Left renal cortex interstitium (tissue), 4 donors: ENCODE measurements at regions not wholly inside any gene's neighbourhood (a gene's known extent, or its start where the extent isn't known, plus 50 kb on each side); places are given as distances from the start of the nearest gene placed in this dataset.

ENCODE experiments used
- DNase-seq, 4 donors: peaks; one replicate each; pipeline ENCODE4 v3.0.0-alpha.2; 2013; ENCODE audit warnings: low read depth in 4 of 4, low spot score in 2 of 4, missing footprints in 1 of 4

DNA sequence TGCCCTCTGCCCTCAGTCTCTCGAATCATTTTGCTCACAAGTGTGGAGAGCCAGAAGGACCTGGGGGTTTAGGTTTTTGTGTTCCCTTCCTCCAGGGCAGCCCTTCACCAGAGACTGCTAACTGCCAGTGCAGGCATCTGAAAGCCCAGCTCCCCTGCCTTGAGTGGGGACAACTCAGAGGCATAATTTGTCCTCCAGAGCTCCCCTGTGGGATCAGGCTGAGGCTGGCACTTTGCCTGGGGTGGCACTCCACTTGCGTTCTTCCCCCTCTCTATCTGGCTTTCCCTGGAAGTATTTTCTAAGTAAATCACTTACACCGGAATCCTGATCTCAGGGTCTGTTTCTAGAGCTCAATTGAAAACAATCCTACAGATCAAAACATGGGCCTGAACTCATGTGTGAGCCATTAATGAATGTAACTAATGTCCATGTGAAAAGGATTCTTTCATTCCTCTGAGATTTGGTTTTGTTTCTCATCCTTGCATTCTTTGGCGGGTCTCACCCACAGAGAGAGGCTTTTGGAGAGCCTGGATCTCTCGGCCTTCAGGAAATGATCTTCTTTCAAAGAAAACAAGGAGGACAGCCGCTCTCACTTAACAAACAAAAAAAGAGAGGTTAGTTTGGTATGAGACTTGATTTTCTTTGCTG is 125.7 kb upstream of the RIPOR2 start:
- no peak for DNase-seq

DNA sequence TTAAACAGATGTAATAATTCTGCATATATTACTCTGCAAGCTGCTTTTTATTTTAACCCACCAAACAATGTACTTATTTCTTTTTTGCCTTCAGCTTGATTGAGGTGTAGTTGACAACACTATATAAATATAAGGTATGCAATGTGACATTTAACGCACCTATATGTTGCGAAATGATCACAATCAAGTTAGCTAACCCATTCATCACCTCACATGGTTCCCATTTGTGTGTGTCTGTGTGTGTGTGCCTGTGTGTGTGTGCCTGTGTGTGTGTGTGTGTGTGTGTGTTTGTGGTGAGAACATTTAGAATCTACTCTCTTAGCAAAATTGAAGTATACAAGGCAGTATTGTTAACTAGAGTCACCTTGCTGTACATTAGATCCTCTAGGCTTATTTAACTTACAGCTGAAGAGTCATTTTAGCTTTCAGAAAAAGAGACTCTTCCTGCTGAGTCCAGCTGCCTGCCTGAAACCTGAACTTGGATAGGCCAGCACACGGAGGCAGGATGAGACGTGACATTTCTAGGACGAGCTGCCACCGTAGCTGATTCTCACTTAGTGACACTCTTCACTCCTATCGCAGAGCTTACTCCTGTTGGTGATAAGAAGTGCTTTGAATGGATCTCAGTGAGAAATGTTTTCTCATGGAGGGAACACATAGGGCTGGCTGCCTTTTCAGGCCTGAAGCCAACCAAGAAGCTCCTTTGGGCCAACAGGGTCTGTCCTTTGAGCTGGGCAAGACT is 126.5 kb upstream of the RIPOR2 start:
- no peak for DNase-seq

- DNase-seq, result no peak
Observed at GRCh38 chr6:25064006-25064405, 128.2 kb upstream of the RIPOR2 start.

DNA sequence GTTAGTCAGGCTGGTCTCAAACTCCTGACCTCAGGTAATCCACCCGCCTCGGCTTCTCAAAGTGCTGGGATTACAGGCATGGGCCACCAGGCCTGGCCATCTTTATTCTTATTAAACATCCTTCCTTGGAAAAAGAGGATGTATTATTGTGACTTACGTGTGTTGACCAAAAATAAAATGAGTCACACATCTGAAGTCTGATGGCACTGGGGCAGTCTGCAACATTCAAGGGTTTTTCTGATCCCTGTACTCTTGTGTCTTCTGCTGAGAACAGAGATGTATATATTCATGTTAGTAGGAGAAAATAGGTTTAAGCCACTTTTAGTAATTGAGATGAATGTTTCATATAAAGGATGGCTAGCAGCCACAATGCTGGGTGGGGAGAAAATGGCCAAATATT is 129.9 kb upstream of the RIPOR2 start:
- no peak for DNase-seq

DNA sequence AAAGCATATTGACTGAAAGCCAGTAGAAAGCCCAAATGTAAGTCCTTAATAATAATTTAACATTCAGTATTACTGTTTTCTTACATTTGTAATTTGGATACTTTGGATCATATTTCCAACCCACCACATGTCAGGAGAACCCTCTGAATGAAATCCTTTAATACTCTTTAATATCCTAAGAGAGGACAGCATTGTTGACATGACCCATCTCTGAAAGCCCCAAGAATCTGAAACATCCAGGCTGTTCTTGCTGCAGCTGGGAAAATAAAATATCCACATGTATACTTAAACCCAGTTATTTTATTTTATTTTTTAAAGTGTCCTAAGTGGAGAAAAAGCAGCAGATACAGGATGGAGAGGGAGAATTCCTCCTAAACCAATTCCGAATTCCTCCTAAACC is 130.8 kb upstream of the RIPOR2 start:
- no peak for DNase-seq

- DNase-seq, result no peak
Observed at GRCh38 chr6:25068866-25069265, 133.1 kb upstream of the RIPOR2 start.

DNA sequence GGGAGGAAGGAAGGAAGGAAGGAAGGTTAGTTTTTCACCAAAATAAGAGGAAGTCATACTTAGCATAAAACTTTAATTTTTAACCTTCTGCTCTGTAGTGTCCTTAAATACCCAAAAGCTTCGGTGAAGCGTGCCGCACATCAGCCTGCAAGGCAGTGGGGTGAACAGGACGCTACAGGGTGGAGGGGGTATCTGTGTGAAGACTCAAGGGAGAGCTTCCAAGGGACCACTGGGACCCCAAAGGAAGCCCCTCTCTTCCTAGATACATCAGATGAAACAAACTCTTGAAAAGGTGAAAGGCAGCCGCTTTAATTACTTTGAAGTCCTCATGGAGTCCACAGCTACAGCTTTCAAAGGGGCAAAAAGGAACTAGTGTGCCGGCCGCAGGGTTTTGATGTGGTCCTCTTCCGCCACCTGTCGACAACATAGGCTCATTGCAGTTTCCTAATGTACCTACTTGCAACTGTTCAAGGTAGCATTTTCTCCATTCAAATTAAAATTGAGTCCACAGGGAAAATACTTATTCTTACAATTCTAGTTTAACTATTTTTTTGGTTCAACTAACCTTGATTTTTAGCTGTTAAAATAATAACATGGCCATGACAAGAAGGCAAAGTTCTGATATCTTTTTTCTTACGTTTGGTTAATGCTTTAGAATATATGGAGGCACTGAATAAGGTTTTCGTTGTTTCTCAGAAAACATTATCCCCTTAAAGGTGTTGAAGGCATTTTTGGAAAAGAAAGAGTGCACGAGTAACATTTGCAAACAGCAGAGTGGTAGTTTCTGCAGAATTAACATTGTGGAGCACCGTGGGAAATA is 135.0 kb upstream of the RIPOR2 start:
- peak; percentile 65 to 81 (median 67) for DNase-seq

DNA sequence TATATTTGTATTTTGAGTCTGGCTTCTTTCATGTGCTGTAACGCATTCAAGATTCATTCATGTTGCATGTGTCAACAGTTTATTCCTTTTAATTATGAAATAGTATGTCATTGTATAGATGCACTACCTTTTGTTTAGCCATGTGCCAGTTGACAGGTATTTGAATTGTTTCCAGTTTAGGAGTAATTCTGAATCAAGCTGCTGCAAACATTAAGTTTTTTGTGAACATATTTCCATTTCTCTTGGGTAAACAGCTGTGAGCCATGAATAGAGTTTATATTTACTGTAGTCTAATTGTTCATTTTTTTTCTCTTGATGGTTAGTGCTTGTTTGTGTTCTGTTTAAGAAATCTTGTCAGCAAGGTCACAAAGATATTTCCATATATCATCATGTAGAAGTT is 142.4 kb upstream of the RIPOR2 start:
- DNase-seq, result no peak

DNA sequence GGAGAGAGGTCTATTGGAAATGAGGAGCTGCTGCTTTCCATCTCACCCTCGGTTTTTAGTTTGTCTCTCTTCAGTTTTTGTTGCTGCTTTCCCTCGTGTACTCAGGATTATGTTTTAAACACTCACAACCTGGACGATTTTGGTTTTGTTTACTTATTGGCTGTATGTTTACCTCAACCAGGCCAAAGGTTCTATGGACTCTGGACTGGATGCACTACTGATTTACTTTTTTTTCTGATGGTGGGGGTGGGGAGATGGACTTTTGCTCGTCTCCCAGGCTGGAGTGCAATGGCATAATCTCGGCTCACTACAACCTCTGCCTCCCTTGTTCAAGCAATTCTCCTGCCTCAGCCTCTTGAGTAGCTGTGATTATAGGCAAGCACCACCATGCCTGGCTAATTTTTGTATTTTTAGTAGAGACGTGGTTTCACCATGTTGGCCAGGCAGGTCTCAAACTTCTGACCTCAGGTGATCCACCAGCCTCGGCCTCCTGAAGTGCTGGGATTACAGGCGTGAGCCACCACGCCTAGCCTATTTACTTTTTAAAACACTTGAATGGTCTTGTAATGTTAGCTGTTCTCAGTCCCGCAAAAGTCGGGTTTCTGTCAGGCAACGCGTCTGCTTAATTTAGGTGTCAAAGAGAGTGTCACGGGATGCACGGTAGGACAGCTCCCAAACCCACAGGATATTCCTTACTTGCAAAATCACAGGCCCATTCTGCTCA is 148.2 kb upstream of the RIPOR2 start:
- no peak for DNase-seq

GRCh38 chr6:25084508-25084833 is 148.7 kb upstream of the RIPOR2 start:
- DNase-seq, result no peak

DNA sequence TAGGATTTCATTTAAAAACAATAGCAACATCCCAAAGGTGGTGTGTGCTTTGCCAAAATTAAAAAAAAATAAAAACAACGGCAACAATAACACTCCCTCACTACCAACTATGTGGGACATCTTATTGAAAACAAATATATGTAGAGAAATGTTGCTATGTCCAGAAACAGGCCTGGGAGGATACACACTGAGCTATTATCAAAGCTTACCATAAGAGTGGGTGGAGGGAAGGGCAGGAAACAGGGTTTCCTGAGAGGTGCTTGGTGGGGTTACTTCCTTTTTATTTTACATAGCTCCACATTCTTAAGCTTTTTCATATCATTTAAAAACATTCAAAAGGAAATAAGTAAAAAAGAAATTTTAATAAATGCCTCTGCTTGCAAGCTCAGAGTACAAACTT is 150.0 kb upstream of the RIPOR2 start:
- no peak for DNase-seq

DNA sequence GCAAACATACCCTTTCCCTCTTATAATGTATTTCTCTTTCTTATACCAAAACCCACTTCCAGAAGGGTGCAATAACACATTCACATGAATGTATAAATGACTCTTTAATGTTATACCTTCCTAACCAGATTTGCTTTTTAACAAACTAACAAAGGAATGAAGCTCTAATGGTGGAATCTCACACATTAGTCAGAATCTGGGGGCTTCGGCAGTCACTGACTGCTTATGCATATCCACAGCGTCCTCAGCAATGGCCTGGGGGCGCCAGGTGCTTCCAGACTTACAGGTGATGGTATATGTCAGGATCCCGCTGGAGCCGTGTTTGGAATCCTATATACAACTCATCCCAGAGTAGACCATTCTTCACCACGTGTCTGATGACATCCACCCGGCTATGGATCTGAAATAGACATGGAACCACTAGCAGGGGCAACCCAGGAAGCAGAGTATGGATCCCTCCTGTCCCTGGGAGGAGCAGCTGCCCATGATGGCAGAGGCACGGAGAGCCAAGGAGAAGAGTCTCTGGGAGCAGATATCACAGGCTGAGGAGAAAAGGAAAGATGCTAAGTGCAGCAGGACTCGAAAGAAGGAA is 150.8 kb upstream of the RIPOR2 start:
- no peak for DNase-seq

GRCh38 chr6:25088513-25088912 is 152.8 kb upstream of the RIPOR2 start:
- DNase-seq, result no peak

DNA sequence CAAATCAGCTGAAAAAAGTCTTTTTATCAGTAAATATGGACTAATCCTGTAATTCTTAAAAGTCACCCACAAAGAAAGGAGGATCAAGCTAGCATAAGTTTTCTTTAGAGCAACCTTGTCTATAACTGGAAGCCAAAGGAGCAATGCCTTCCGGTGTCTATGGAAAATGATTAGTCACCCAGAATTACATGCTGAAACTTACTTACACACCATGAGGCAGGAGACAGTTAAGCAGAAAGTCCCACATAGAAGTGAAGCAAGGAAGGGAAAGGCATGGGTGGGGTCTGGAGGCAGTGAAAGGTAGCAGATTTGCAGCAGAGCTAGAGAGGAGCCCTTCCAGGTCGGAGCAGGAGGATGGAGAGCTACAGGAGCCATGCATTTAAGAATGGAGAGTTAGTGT is 153.7 kb upstream of the RIPOR2 start:
- no peak for DNase-seq

DNA sequence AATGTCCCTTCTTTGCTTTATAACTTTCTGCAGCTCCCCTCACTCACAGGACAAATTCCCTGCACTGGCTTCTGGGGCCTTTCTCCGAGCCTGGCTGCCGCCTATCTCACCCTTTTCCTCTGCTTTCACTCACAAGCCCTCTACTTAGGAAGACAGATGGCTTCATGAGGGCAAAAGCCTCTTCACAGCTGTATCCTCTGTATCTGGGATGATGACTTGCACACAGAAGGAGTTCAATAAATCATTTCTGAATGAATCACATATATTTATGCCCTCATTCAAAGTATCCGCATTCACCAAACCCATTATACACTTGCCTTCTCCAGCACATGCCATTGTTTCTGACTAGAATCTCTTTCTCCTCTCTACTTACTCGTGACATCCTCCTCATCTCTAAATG is 159.0 kb upstream of the RIPOR2 start:
- DNase-seq, result no peak

DNA sequence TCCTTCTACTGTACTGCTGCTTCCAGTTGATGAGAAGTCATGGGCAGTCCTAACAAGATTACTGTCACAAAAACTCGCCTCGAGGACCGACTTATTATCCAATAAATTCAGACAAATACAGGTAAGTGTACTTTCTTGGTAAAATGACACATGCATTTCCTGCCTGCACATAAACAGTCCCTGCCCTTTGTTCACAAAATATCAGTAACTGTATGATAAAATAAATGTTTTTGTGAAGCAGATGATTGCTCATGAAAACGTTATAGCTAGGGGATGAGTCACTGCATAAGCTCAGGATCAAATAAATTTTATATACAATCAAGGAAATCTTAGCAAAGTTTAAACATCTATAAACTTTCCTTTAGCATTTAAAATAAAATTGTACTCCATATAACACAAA is 164.5 kb upstream of the RIPOR2 start:
- no peak for DNase-seq

DNA sequence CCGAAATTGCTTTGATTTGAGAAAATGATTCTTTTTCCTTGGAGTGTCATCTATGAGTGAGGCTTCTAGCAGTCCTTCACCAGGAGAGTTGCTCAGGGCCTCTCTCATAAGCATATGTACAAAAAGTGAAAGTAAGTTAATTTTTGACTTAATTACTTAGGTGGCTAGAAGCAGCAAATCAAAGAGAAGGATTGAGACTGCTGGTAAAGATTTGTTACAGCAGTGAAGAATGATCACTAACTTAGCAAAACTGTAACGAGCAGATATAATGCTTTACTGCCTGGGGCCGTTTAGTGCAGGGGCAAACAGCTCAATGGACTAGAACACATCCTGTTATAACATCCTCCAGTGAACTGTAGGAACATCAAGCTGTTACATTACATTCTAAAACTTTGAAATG is 167.8 kb upstream of the RIPOR2 start:
- no peak for DNase-seq

DNA sequence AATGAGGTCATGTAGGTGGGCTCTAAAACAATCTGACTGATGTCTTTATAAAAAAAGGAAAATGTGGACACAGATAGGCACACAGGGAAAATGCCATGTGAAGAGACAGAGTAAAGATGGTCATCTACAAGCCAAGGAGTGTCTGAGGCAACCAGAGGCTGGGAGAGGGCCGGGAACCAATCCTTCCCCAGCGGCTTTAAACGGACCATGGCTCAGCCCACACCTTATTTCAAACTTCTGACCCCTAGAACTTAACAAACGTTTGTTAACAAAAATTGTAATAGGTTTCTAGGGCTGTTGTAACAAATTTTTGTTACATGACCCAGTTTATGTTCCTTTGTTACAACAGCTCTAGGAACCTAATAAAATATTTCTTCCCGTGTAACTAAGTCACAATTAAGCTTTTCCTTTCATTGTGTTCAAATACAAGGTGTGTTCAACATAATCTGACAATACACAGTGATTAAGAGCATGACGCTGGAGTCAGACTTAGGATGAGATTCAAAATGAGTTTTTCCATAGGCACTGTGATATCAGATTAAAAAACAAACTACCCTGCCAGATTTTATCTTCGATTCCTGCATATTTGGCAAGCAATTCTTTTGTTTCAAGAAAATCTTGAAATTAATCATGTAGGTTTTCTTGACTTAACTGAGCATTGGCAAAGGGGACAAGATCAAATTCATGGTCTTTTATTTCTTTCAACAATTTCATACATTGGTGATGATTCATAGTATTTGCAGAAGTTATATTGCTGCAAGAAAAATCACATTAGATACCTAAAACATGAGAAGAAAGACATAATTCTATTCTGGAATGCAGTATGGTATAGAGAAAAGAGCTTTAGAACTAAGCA is 169.5 kb upstream of the RIPOR2 start:
- DNase-seq, result no peak

DNA sequence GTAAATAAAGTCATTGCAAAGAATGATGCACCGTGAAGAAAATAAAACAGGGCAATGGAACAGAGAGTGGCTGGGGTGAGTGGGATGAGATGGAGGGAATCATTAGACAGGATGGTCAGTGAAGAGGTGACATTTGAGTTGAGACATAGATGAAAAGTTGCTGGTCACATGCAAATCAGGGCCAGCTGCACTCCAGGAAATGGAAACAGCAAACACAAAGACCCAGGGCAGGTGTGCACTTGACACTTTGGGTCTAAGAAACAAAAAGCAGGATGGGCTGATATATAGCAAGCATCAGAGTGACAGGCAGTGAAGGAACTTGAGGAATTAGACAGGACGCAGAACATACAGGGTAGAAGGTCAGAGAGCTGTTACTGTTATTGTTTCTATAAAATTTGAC is 171.5 kb upstream of the RIPOR2 start:
- no peak for DNase-seq

DNA sequence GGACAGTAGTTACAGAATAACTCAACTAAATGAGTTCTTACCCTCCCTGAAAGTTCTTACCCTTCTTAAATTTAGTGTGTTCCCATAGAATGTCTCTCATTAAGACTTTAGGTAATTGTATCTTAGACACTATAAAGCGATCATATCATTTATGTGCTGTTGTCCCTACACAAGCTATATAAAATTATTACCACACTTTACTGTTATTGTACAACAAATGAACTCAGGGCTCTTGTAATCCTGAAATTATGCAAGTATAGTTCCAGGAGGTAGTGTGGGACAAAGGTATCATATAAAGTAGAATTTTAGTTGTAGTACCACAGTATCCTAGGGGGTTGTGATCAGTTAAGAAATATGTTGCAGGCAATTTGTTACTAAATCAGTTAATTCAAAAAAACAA is 167.4 kb upstream of the CARMIL1 start:
- no peak for DNase-seq
